PC-9 (cell line): ENCODE measurements at regions not wholly inside any gene's neighbourhood (a gene's known extent, or its start where the extent isn't known, plus 50 kb on each side); places are given as distances from the start of the nearest gene placed in this dataset.

ENCODE experiments used
- BruUV-seq: library from RNA; stranded (reverse); fragments of 400-500 nt; replicated peaks from 2 replicates; lab custom pipeline; 2021; lab: Mats Ljungman, UMichigan
- CTCF ChIA-PET: fragments of 300-600 bp; sonication (Branson Sonifier 250); formaldehyde crosslinking; loops from one replicate; lab custom pipeline; 2022; ENCODE audit warnings: antibody characterized with exemption; lab: Charles Lee
- POLR2A ChIA-PET: fragments of 300-600 bp; sonication (Branson Sonifier 250); formaldehyde crosslinking; loops from one replicate; lab custom pipeline; 2022; ENCODE audit warnings: antibody characterized with exemption; ENCODE audit not compliant: unreplicated experiment; lab: Charles Lee
- DNase-seq, 2 experiments: peaks; one replicate each; pipeline versions ENCODE4 v3.0.0 to v3.0.0-alpha.2; 2015 to 2022; ENCODE audit warnings: mixed read lengths in 1 of 2
- H2AFZ ChIP-seq: fragments of 200-600 bp; sonication (generic); 2 replicates; pipeline ENCODE4 v1.8.1; 2017; ENCODE audit warnings: antibody characterized with exemption
- H3F3A ChIP-seq: fragments of 200-600 bp; sonication (generic); 2 replicates; pipeline ENCODE4 v1.8.1; 2017; ENCODE audit warnings: antibody characterized with exemption, mild to moderate bottlenecking, low read depth; ENCODE audit not compliant: insufficient read depth
- H3K27ac ChIP-seq: fragments of 200-600 bp; sonication (generic); 2 replicates; pipeline ENCODE4 v1.6.1; 2016; ENCODE audit warnings: mixed run types
- H3K27me3 ChIP-seq: fragments of 200-600 bp; sonication (generic); 2 replicates; pipeline ENCODE4 v1.6.1; 2016; ENCODE audit warnings: low read depth, mixed run types; ENCODE audit not compliant: insufficient read depth
- H3K36me3 ChIP-seq: fragments of 200-600 bp; sonication (generic); 2 replicates; pipeline ENCODE4 v1.6.1; 2016; ENCODE audit warnings: low read depth, mixed run types
- H3K4me1 ChIP-seq: fragments of 200-600 bp; sonication (generic); replicated peaks from 2 replicates; pipeline ENCODE4 v1.6.1; 2016; ENCODE audit warnings: mixed run types; ENCODE audit not compliant: insufficient read depth
- H3K4me2 ChIP-seq: fragments of 200-600 bp; sonication (generic); 2 replicates; pipeline ENCODE4 v1.6.1; 2017; ENCODE audit warnings: mixed run types
- H3K4me3 ChIP-seq: fragments of 200-600 bp; sonication (generic); 2 replicates; pipeline ENCODE4 v1.6.1; 2016; ENCODE audit warnings: mixed run types
- H3K79me2 ChIP-seq: fragments of 200-600 bp; sonication (generic); 2 replicates; pipeline ENCODE4 v1.6.1; 2017; ENCODE audit warnings: low read depth, mixed run types
- H3K9me2 ChIP-seq: fragments of 200-600 bp; sonication (generic); 2 replicates; pipeline ENCODE4 v1.8.1; 2017; ENCODE audit warnings: mild to moderate bottlenecking; ENCODE audit not compliant: insufficient read depth
- H3K9me3 ChIP-seq: fragments of 200-600 bp; sonication (generic); 2 replicates; pipeline ENCODE4 v1.8.1; 2016; ENCODE audit warnings: low read depth; ENCODE audit not compliant: insufficient read depth
- H4K20me1 ChIP-seq: fragments of 200-600 bp; sonication (generic); 2 replicates; pipeline ENCODE4 v1.8.1; 2017; ENCODE audit not compliant: insufficient read depth
- CTCF ChIP-seq: fragments of 200-600 bp; sonication (generic); conservative IDR thresholded peaks from 2 replicates; pipeline ENCODE4 v1.6.1; 2017; ENCODE audit warnings: mixed run types, antibody characterized with exemption, mild to moderate bottlenecking, moderate library complexity
- EZH2 ChIP-seq: fragments of 200-600 bp; sonication (generic); IDR thresholded peaks from 2 replicates; pipeline ENCODE4 v1.8.0; 2017; ENCODE audit warnings: antibody characterized with exemption, low read depth
- intact Hi-C: fragments of 100-400 bp; cut with micrococcal nuclease; formaldehyde crosslinking; loops from one replicate; pipeline ENCODE4 v1.10.0; 2022; ENCODE audit not compliant: unreplicated experiment

- BruUV-seq: no TSS peak
- Histone ChIP-seq H3K9me3 (no peaks in the 10 kb centered on the region), H3F3A (no peaks in the 10 kb centered on the region), H3K79me2 (no peaks in the 10 kb centered on the region), H3K9me2 (no peaks in the 10 kb centered on the region), H2AFZ (no peak overlapping the region), H3K4me1 (no peaks in the 10 kb centered on the region), H3K4me2 (no peak overlapping the region), H4K20me1 (no peaks in the 10 kb centered on the region), H3K4me3 (no peak overlapping the region), H3K27me3 (no peaks in the 10 kb centered on the region), H3K27ac (no peak overlapping the region), H3K36me3 (no peaks in the 10 kb centered on the region)
- ChIA-PET POLR2A (no interaction called here), CTCF (no interaction called here)
- TF ChIP-seq CTCF: no peak
- intact Hi-C loops: no loop called here
- no peak for DNase-seq
Measured at GRCh38 chr5:42306287-42306686, 117.0 kb upstream of the GHR start.

- no peaks in the 10 kb centered on the region for H3K27me3 ChIP-seq
- ChIA-PET CTCF (no interaction called here), POLR2A (no interaction called here)
- H3K79me2 ChIP-seq: no peaks in the 10 kb centered on the region
- no peaks in the 10 kb centered on the region for H3K4me1 ChIP-seq
- no peaks in the 10 kb centered on the region for H3F3A ChIP-seq
- no peak overlapping the region for H3K27ac ChIP-seq
- H2AFZ ChIP-seq: no peak overlapping the region
- H4K20me1 ChIP-seq: no peaks in the 10 kb centered on the region
- no TSS peak for BruUV-seq
- no peaks in the 10 kb centered on the region for H3K9me2 ChIP-seq
- no peaks in the 10 kb centered on the region for H3K9me3 ChIP-seq
- TF ChIP-seq EZH2 (no peak), CTCF (no peak)
- no peaks in the 10 kb centered on the region for H3K36me3 ChIP-seq
- intact Hi-C loops: no loop called here
- no peak for DNase-seq
- no peak overlapping the region for H3K4me2 ChIP-seq
- H3K4me3 ChIP-seq: no peak overlapping the region
Measured at GRCh38 chr5:42309865-42310264, 113.4 kb upstream of the GHR start.

DNA sequence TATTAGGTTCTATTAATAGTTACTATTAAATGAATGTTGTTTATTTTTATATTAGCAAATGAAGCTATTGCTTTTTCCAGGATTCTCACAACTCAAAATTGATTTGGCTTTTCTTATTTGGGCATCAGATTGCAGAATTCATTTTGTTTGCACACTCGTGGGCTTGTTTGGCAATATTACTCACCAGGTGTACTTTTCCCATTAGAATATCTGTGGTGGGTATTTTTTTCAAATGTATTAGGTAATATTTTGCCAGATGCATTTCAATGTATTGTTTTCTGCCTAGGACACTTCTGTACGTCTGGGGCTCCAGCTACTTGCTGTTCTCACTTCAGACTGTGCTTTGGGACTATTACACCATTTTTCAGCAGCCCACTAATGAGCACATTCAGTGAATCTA, 108.0 kb upstream of the GHR start:
- Histone ChIP-seq H3K4me3 (no peak overlapping the region), H3K9me3 (peaks cover 15% of the 10 kb centered on the region), H3K4me1 (no peaks in the 10 kb centered on the region), H3K79me2 (no peaks in the 10 kb centered on the region), H4K20me1 (no peaks in the 10 kb centered on the region), H3F3A (no peaks in the 10 kb centered on the region), H2AFZ (no peak overlapping the region), H3K9me2 (no peaks in the 10 kb centered on the region), H3K27ac (no peak overlapping the region), H3K27me3 (no peaks in the 10 kb centered on the region), H3K36me3 (no peaks in the 10 kb centered on the region), H3K4me2 (no peak overlapping the region)
- TF ChIP-seq EZH2: no peak
- TF ChIP-seq CTCF: no peak
- ChIA-PET CTCF (no interaction called here), POLR2A (no interaction called here)
- BruUV-seq: no TSS peak
- intact Hi-C loops: no loop called here
- no peak for DNase-seq
